T-cell (primary cell): ENCODE measurements at regions not wholly inside any gene's neighbourhood (a gene's known extent, or its start where the extent isn't known, plus 50 kb on each side); places are given as distances from the start of the nearest gene placed in this dataset.
"Not testable (repeated sequence)": the region's sequence is repeated elsewhere in the genome, so short reads cannot be mapped to it uniquely, and the experiment has no call there.

Experiments
- ATAC-seq, 4 experiments: fragments of 200-7000 bp in 3 of 4; fragments of 150-1000 bp in 1 of 4; cut with Tn5 transposase; replicated peaks in 1 of 4; 1 replicate in 3 of 4; 2 replicates in 1 of 4; pipeline ENCODE4 v1.10.0; 2021; ENCODE audit warnings: moderate library complexity in 3 of 4, mild to moderate bottlenecking in 2 of 4, moderate number of reproducible peaks in 1 of 4
- CTCF ChIA-PET, 2 donors: fragments of 300-600 bp; sonication (Branson Sonifier 250); formaldehyde crosslinking; loops; one replicate each; lab custom pipeline; 2022; ENCODE audit warnings: antibody characterized with exemption in 2 of 2; lab: Charles Lee
- POLR2A ChIA-PET, 2 donors: fragments of 300-600 bp; sonication (Branson Sonifier 250); formaldehyde crosslinking; loops; one replicate each; lab custom pipeline; 2022; ENCODE audit warnings: antibody characterized with exemption in 2 of 2; lab: Charles Lee
- DNase-seq, 35 experiments: peaks; one replicate each; pipeline versions ENCODE4 v3.0.0 to v3.0.0-alpha.2; 2013 to 2023
- H3K27ac ChIP-seq: one replicate; pipeline ENCODE4 v1.5.1; 2013; ENCODE audit warnings: low read length
- H3K27me3 ChIP-seq, 2 experiments: replicated peaks in 1 of 2; 1 replicate in 1 of 2; 2 replicates in 1 of 2; pipeline versions ENCODE4 v1.6.1 to v1.7.0; 2013; ENCODE audit warnings: low read length in 1 of 2, mixed read lengths in 1 of 2; ENCODE audit not compliant: control insufficient read depth in 2 of 2, insufficient read depth in 2 of 2; ENCODE audit errors: extremely low read depth in 1 of 2
- H3K36me3 ChIP-seq, 2 donors: 1 replicate in 1 of 2; 2 replicates in 1 of 2; pipeline versions ENCODE4 v1.6.1 to v1.7.0; 2013; ENCODE audit warnings: low read length in 1 of 2; ENCODE audit not compliant: control insufficient read depth in 2 of 2, insufficient read depth in 1 of 2; ENCODE audit errors: extremely low read depth in 1 of 2
- H3K4me1 ChIP-seq, 2 experiments: 1 replicate in 1 of 2; 2 replicates in 1 of 2; pipeline versions ENCODE4 v1.6.1 to v1.7.0; 2013; ENCODE audit warnings: low read length in 2 of 2, mixed read lengths in 1 of 2; ENCODE audit not compliant: insufficient read depth in 2 of 2, control insufficient read depth in 1 of 2; ENCODE audit errors: extremely low read depth in 1 of 2
- H3K4me3 ChIP-seq, 2 donors: 1 replicate in 1 of 2; 2 replicates in 1 of 2; pipeline versions ENCODE4 v1.5.1 to v1.7.0; 2013; ENCODE audit warnings: mild to moderate bottlenecking in 2 of 2, low read length in 1 of 2, moderate library complexity in 1 of 2; ENCODE audit not compliant: control insufficient read depth in 1 of 2; ENCODE audit errors: extremely low read depth in 1 of 2
- H3K9me3 ChIP-seq: 2 replicates; pipeline ENCODE4 v1.7.0; 2013
- H3K27ac Mint-ChIP-seq, 2 donors: one replicate each; pipeline ENCODE4 v1.8.0; 2020 to 2021; ENCODE audit warnings: mild to moderate bottlenecking in 2 of 2, mixed read lengths in 2 of 2
- H3K27me3 Mint-ChIP-seq, 2 donors: one replicate each; pipeline ENCODE4 v1.8.0; 2021 to 2022; ENCODE audit warnings: mixed read lengths in 2 of 2
- H3K36me3 Mint-ChIP-seq: one replicate; pipeline ENCODE4 v1.8.0; 2021; ENCODE audit warnings: mixed read lengths
- H3K4me1 Mint-ChIP-seq, 3 donors: one replicate each; pipeline ENCODE4 v1.8.0; 2020 to 2022; ENCODE audit warnings: mixed read lengths in 3 of 3, mild to moderate bottlenecking in 1 of 3
- H3K4me3 Mint-ChIP-seq, 3 donors: one replicate each; pipeline ENCODE4 v1.8.0; 2020 to 2022; ENCODE audit warnings: mild to moderate bottlenecking in 3 of 3, mixed read lengths in 3 of 3, moderate library complexity in 3 of 3
- H3K9me3 Mint-ChIP-seq, 3 donors: one replicate each; pipeline ENCODE4 v1.8.0; 2020 to 2022; ENCODE audit warnings: mixed read lengths in 3 of 3
- whole genome bisulfite sequencing: methylation state at CpG from one replicate; pipeline ENCODE4 v1.1.5; 2013; ENCODE audit warnings: missing lambda C conversion rate; ENCODE audit not compliant: insufficient coverage; 5-methylcytosine and 5-hydroxymethylcytosine counted together

- H3K9me3 Mint-ChIP-seq = peaks cover 8 to 16% (median 11%) of the 10 kb centered on the region in 3 donors
- ATAC-seq (no peak), DNase-seq (no peak)
- H3K36me3 ChIP-seq = no peaks in the 10 kb centered on the region
- WGBS = no CpG with 5 or more reads among the region's 1 CpG
- no peak overlapping the region for H3K27ac ChIP-seq
- H3K4me3 Mint-ChIP-seq = no peak overlapping the region
- POLR2A ChIA-PET = no interaction called here
- CTCF ChIA-PET = no interaction called here
- H3K9me3 ChIP-seq = no peaks in the 10 kb centered on the region
- no peaks in the 10 kb centered on the region for H3K4me1 ChIP-seq
- no peaks in the 10 kb centered on the region for H3K27me3 ChIP-seq
- no peaks in the 10 kb centered on the region for H3K27me3 Mint-ChIP-seq
- no peak overlapping the region for H3K27ac Mint-ChIP-seq
- H3K4me1 Mint-ChIP-seq = no peaks in the 10 kb centered on the region
- no peak overlapping the region for H3K4me3 ChIP-seq
- H3K36me3 Mint-ChIP-seq = no peaks in the 10 kb centered on the region
Measured at GRCh38 chr18:29741461-29741860, 1301.1 kb downstream of the DSC3 start.

GRCh38 chr18:29737620-29738019 lies 1304.9 kb downstream of the DSC3 start:
- no peaks in the 10 kb centered on the region for H3K36me3 ChIP-seq
- DNase-seq (no peak), ATAC-seq (no peak)
- H3K27ac ChIP-seq = no peak overlapping the region
- H3K4me1 ChIP-seq = no peaks in the 10 kb centered on the region
- no peaks in the 10 kb centered on the region for H3K27me3 ChIP-seq
- Mint-ChIP-seq H3K27ac (no peak overlapping the region), H3K4me3 (no peak overlapping the region), H3K36me3 (no peaks in the 10 kb centered on the region), H3K4me1 (no peaks in the 10 kb centered on the region), H3K27me3 (no peaks in the 10 kb centered on the region), H3K9me3 (peaks cover 20 to 38% (median 26%) of the 10 kb centered on the region in 3 donors)
- H3K9me3 ChIP-seq = no peaks in the 10 kb centered on the region
- POLR2A ChIA-PET = no interaction called here
- CTCF ChIA-PET = no interaction called here
- 86% methylated on average over 4 of the region's 4 CpGs for WGBS
- no peak overlapping the region for H3K4me3 ChIP-seq

- ATAC-seq = no peak
- Histone ChIP-seq H3K27me3 (no peaks in the 10 kb centered on the region), H3K27ac (no peak overlapping the region), H3K4me3 (no peak overlapping the region), H3K4me1 (no peaks in the 10 kb centered on the region), H3K9me3 (no peaks in the 10 kb centered on the region), H3K36me3 (no peaks in the 10 kb centered on the region)
- H3K4me3 Mint-ChIP-seq = no peak overlapping the region
- no peaks in the 10 kb centered on the region for H3K36me3 Mint-ChIP-seq
- 78% methylated on average over 2 of the region's 3 CpGs for WGBS
- ChIA-PET CTCF (no interaction called here), POLR2A (no interaction called here)
- no peaks in the 10 kb centered on the region for H3K27me3 Mint-ChIP-seq
- no peak for DNase-seq
- H3K27ac Mint-ChIP-seq = no peak overlapping the region
- no peaks in the 10 kb centered on the region for H3K4me1 Mint-ChIP-seq
- H3K9me3 Mint-ChIP-seq = peaks cover 22 to 41% (median 26%) of the 10 kb centered on the region in 3 donors
Measured at GRCh38 chr18:29737190-29737589, 1305.4 kb downstream of the DSC3 start.

- Histone ChIP-seq H3K27me3 (no peaks in the 10 kb centered on the region), H3K4me1 (no peaks in the 10 kb centered on the region), H3K4me3 (no peak overlapping the region), H3K9me3 (no peaks in the 10 kb centered on the region), H3K36me3 (no peaks in the 10 kb centered on the region), H3K27ac (no peak overlapping the region)
- DNase-seq (no peak), ATAC-seq (no peak)
- Mint-ChIP-seq H3K36me3 (no peaks in the 10 kb centered on the region), H3K27me3 (no peaks in the 10 kb centered on the region), H3K27ac (no peak overlapping the region), H3K9me3 (peaks cover 18 to 36% (median 26%) of the 10 kb centered on the region in 3 donors), H3K4me1 (no peaks in the 10 kb centered on the region), H3K4me3 (no peak overlapping the region)
- ChIA-PET POLR2A (interaction anchor here in 1 of 2 donors (0.6 kb wide), 1 partner anchor 34 kb away, joined by 3 read pairs; no protein-coding TSS in a partner anchor), CTCF (no interaction called here)
- no CpG with 5 or more reads among the region's 4 CpGs for WGBS
Measured at GRCh38 chr18:29730073-29730472, 1312.5 kb downstream of the DSC3 start.

- no peak overlapping the region for H3K27ac Mint-ChIP-seq
- ATAC-seq = no peak
- Histone ChIP-seq H3K9me3 (no peaks in the 10 kb centered on the region), H3K4me1 (no peaks in the 10 kb centered on the region), H3K4me3 (no peak overlapping the region), H3K27ac (no peak overlapping the region), H3K27me3 (no peaks in the 10 kb centered on the region), H3K36me3 (no peaks in the 10 kb centered on the region)
- DNase-seq = no peak
- ChIA-PET POLR2A (no interaction called here), CTCF (no interaction called here)
- H3K9me3 Mint-ChIP-seq = peaks cover 18 to 27% (median 21%) of the 10 kb centered on the region in 3 donors
- no peaks in the 10 kb centered on the region for H3K36me3 Mint-ChIP-seq
- no peak overlapping the region for H3K4me3 Mint-ChIP-seq
- WGBS = no CpG with 5 or more reads among the region's 2 CpGs
- H3K27me3 Mint-ChIP-seq = no peaks in the 10 kb centered on the region
- H3K4me1 Mint-ChIP-seq = no peaks in the 10 kb centered on the region
Measured at GRCh38 chr18:29726646-29727045, 1315.9 kb downstream of the DSC3 start.

GRCh38 chr18:29723486-29723885 lies 1319.1 kb downstream of the DSC3 start:
- H3K4me3 ChIP-seq, H3K4me3 Mint-ChIP-seq, H3K27ac Mint-ChIP-seq, H3K4me1 ChIP-seq, H3K9me3 ChIP-seq, H3K27ac ChIP-seq, H3K36me3 Mint-ChIP-seq, H3K27me3 Mint-ChIP-seq, CTCF ChIA-PET, DNase-seq, ATAC-seq, H3K27me3 ChIP-seq, H3K36me3 ChIP-seq, H3K4me1 Mint-ChIP-seq, POLR2A ChIA-PET: not testable (repeated sequence)
- 90% methylated on average over 8 of the region's 21 CpGs for WGBS
- peaks cover 15 to 32% (median 23%) of the 10 kb centered on the region in 3 donors for H3K9me3 Mint-ChIP-seq

GRCh38 chr18:29715960-29716359 lies 1326.6 kb downstream of the DSC3 start:
- 85% methylated on average over 3 of the region's 8 CpGs for WGBS
- H3K36me3 Mint-ChIP-seq, ATAC-seq, H3K27me3 ChIP-seq, H3K9me3 ChIP-seq, CTCF ChIA-PET, H3K27ac Mint-ChIP-seq, H3K4me1 ChIP-seq, H3K4me1 Mint-ChIP-seq, H3K27ac ChIP-seq, DNase-seq, POLR2A ChIA-PET, H3K36me3 ChIP-seq, H3K4me3 Mint-ChIP-seq, H3K4me3 ChIP-seq, H3K27me3 Mint-ChIP-seq: not testable (repeated sequence)
- peaks cover 13 to 24% (median 14%) of the 10 kb centered on the region in 3 donors for H3K9me3 Mint-ChIP-seq
